PC-9 (cell line): ENCODE measurements at regions not wholly inside any gene's neighbourhood (a gene's known extent, or its start where the extent isn't known, plus 50 kb on each side); places are given as distances from the start of the nearest gene placed in this dataset.

Experiments
- EZH2 ChIP-seq: fragments of 200-600 bp; sonication (generic); IDR thresholded peaks from 2 replicates; pipeline ENCODE4 v1.8.0; 2017; ENCODE audit warnings: antibody characterized with exemption, low read depth
- TF ChIP-seq, protein P1 (sequence below): fragments of 200-600 bp; sonication (generic); conservative IDR thresholded peaks from 2 replicates; pipeline ENCODE4 v1.6.1; 2017; ENCODE audit warnings: mixed run types, antibody characterized with exemption, mild to moderate bottlenecking, moderate library complexity

DNA sequence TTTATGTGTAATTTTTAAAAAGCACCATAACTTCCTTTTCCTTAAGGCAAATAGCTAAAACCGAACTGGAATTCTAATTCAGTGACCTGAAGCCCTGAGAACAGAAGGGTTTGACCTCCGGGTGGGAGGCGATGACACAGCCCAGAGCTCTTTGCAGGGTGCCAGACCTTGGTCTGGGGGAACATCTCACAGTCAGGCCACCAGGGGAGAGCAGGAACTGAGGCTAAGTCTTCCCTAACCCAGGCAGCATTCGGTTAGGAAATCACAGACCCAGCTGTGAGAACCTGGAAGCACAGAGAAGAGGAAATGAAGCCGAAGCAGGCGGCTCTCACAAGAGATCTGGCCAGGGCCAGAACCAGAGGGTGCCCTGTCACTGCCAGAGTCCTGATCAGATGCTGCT, 444.8 kb downstream of the TTLL7 start:
- TF ChIP-seq, protein P1, sequence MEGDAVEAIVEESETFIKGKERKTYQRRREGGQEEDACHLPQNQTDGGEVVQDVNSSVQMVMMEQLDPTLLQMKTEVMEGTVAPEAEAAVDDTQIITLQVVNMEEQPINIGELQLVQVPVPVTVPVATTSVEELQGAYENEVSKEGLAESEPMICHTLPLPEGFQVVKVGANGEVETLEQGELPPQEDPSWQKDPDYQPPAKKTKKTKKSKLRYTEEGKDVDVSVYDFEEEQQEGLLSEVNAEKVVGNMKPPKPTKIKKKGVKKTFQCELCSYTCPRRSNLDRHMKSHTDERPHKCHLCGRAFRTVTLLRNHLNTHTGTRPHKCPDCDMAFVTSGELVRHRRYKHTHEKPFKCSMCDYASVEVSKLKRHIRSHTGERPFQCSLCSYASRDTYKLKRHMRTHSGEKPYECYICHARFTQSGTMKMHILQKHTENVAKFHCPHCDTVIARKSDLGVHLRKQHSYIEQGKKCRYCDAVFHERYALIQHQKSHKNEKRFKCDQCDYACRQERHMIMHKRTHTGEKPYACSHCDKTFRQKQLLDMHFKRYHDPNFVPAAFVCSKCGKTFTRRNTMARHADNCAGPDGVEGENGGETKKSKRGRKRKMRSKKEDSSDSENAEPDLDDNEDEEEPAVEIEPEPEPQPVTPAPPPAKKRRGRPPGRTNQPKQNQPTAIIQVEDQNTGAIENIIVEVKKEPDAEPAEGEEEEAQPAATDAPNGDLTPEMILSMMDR: no peak
- TF ChIP-seq EZH2: no peak
